Immature natural killer cell (primary cell): ENCODE measurements at regions not wholly inside any gene's neighbourhood (a gene's known extent, or its start where the extent isn't known, plus 50 kb on each side); places are given as distances from the start of the nearest gene placed in this dataset.
"Not testable (repeated sequence)": the region's sequence is repeated elsewhere in the genome, so short reads cannot be mapped to it uniquely, and the experiment has no call there.

Source experiments
- DNase-seq, 3 donors: peaks; one replicate each; pipeline ENCODE4 v3.0.0; 2022; ENCODE audit warnings: mixed read lengths in 1 of 3
- H3K27ac Mint-ChIP-seq, 6 donors: one replicate each; pipeline ENCODE4 v1.8.0; 2020; ENCODE audit warnings: mixed read lengths in 6 of 6, mild to moderate bottlenecking in 5 of 6, inconsistent platforms in 4 of 6, moderate library complexity in 3 of 6
- H3K27me3 Mint-ChIP-seq, 3 donors: one replicate each; pipeline ENCODE4 v1.8.0; 2020 to 2021; ENCODE audit warnings: low read depth in 3 of 3, mild to moderate bottlenecking in 3 of 3, mixed read lengths in 3 of 3, moderate library complexity in 3 of 3, inconsistent platforms in 1 of 3
- H3K36me3 Mint-ChIP-seq, 3 donors: one replicate each; pipeline ENCODE4 v1.8.0; 2020; ENCODE audit warnings: mixed read lengths in 3 of 3, inconsistent platforms in 2 of 3, mild to moderate bottlenecking in 2 of 3
- H3K4me1 Mint-ChIP-seq, 2 donors: one replicate each; pipeline ENCODE4 v1.8.0; 2020; ENCODE audit warnings: inconsistent platforms in 2 of 2, mild to moderate bottlenecking in 2 of 2, mixed read lengths in 2 of 2, moderate library complexity in 1 of 2
- H3K4me3 Mint-ChIP-seq, 5 donors: one replicate each; pipeline ENCODE4 v1.8.0; 2020; ENCODE audit warnings: mild to moderate bottlenecking in 5 of 5, mixed read lengths in 5 of 5, inconsistent platforms in 3 of 5, moderate library complexity in 3 of 5
- H3K9me3 Mint-ChIP-seq, 6 donors: one replicate each; pipeline ENCODE4 v1.8.0; 2020; ENCODE audit warnings: mild to moderate bottlenecking in 6 of 6, mixed read lengths in 6 of 6, inconsistent platforms in 4 of 6, moderate library complexity in 3 of 6

GRCh38 chrY:12305456-12305855, 395.6 kb upstream of the USP9Y start:
- Mint-ChIP-seq H3K36me3 (no peaks in the 10 kb centered on the region), H3K9me3 (peaks cover 0 to 1% (median 0%) of the 10 kb centered on the region in 6 donors), H3K4me3 (no peak overlapping the region), H3K27me3 (no peaks in the 10 kb centered on the region), H3K4me1 (no peaks in the 10 kb centered on the region), H3K27ac (no peak overlapping the region)
- no peak for DNase-seq

DNA sequence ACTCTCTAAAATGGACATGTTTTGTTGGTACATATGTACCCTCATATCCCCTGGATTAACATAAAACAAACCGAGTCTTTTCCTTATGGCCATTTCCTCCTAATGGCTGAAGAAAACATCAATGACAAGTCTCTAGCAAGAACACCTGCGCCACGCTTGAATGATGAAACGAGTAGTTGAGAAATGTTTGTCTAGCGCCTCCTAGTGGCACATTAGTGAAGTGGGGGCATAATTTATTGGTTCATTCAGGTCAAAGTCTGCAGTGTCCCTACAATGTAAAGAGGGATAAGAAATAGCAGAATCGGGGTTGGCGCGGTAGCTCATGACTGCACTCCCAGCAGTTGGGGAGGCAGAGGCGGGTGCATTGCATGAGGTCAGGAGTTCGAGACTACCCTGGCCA, 391.8 kb upstream of the USP9Y start:
- no peak overlapping the region for H3K4me3 Mint-ChIP-seq
- no peaks in the 10 kb centered on the region for H3K36me3 Mint-ChIP-seq
- H3K27ac Mint-ChIP-seq, result no peak overlapping the region
- peaks cover 0 to 1% (median 0%) of the 10 kb centered on the region in 6 donors for H3K9me3 Mint-ChIP-seq
- DNase-seq, result no peak
- no peaks in the 10 kb centered on the region for H3K27me3 Mint-ChIP-seq
- no peaks in the 10 kb centered on the region for H3K4me1 Mint-ChIP-seq

GRCh38 chrY:12310832-12311231, 390.2 kb upstream of the USP9Y start:
- H3K36me3 Mint-ChIP-seq, result no peaks in the 10 kb centered on the region
- H3K9me3 Mint-ChIP-seq, result peaks cover 0 to 1% (median 0%) of the 10 kb centered on the region in 6 donors
- no peak overlapping the region for H3K27ac Mint-ChIP-seq
- H3K4me3 Mint-ChIP-seq, result no peak overlapping the region
- no peaks in the 10 kb centered on the region for H3K4me1 Mint-ChIP-seq
- DNase-seq, result no peak
- H3K27me3 Mint-ChIP-seq, result no peaks in the 10 kb centered on the region

DNA sequence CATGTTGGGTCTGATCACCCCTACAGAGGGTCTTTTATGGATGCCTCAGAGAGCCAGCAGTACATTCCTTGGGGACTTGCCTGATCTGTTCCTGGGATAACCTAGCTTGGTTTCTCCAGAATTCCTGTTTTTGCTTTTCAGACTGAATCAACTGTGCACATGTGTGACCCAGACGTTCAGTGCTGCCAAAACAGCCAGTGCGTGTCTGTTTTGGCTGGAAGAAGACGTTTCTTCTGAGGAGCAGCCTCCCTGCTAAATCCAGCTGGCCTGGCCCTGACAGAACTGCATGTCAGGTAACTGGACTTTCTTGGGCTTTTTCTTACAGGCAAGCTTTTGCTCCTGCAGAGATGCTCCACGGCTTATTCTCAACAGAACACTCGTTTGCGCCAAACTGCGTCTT, 373.3 kb upstream of the USP9Y start:
- H3K4me1 Mint-ChIP-seq, result no peaks in the 10 kb centered on the region
- no peak overlapping the region for H3K27ac Mint-ChIP-seq

GRCh38 chrY:12331917-12332316, 369.1 kb upstream of the USP9Y start:
- not testable (repeated sequence) for H3K36me3 Mint-ChIP-seq, DNase-seq, H3K9me3 Mint-ChIP-seq, H3K27me3 Mint-ChIP-seq, H3K27ac Mint-ChIP-seq, H3K4me3 Mint-ChIP-seq, H3K4me1 Mint-ChIP-seq

More for the DNA sequence above, 373.3 kb upstream of the USP9Y start:
- Mint-ChIP-seq H3K27me3 (peaks cover 0 to 2% (median 0%) of the 10 kb centered on the region in 3 donors), H3K9me3 (no peaks in the 10 kb centered on the region), H3K36me3 (no peaks in the 10 kb centered on the region), H3K4me3 (no peak overlapping the region)
- DNase-seq, result no peak

DNA sequence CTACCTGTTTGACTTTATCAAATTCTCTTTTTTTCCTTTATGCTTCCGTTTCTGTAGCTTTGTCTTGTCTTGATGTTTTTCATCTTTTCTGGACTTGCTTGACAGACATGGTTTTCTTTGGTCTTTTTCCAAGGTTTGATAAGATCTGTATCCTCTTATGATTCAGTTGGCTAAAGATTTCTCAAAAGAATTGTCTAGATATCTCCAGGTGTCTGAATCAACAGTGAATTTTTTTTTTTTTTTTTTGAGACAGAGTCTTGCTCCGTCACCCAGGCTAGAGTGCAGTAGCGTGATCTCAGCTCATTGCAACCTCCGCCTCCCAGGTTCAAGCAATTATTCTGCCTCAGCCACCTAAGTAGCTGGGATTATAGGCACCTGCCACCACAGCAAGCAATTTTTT, 357.8 kb upstream of the USP9Y start:
- Mint-ChIP-seq H3K4me1 (no peaks in the 10 kb centered on the region), H3K36me3 (no peaks in the 10 kb centered on the region), H3K9me3 (no peaks in the 10 kb centered on the region), H3K27ac (no peak overlapping the region), H3K4me3 (no peak overlapping the region), H3K27me3 (peaks cover 0 to 7% (median 0%) of the 10 kb centered on the region in 3 donors)
- DNase-seq, result no peak

DNA sequence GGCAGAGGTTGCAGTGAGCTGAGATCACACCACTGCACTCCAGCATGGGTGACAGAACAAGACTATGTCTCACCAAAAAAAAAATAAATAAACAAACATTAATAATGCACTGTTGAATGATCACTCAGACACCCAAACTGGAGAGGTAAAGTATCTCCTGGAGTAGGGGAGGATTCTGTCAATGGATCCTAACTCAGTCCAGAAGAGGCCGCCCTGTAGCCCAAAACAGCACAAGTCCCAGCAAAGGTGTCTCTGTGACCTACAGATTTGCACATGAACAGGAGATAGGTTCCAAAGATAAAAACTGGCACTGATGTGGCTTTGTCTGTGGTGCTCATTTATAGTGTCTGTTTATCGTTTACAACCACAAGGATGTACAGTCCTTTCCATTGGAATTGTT, 352.9 kb upstream of the USP9Y start:
- H3K27ac Mint-ChIP-seq, result no peak overlapping the region
- no peaks in the 10 kb centered on the region for H3K9me3 Mint-ChIP-seq
- no peaks in the 10 kb centered on the region for H3K36me3 Mint-ChIP-seq
- peaks cover 0 to 4% (median 0%) of the 10 kb centered on the region in 3 donors for H3K27me3 Mint-ChIP-seq
- no peaks in the 10 kb centered on the region for H3K4me1 Mint-ChIP-seq
- H3K4me3 Mint-ChIP-seq, result no peak overlapping the region
- no peak for DNase-seq

- H3K4me1 Mint-ChIP-seq, result no peaks in the 10 kb centered on the region
- no peaks in the 10 kb centered on the region for H3K36me3 Mint-ChIP-seq
- no peaks in the 10 kb centered on the region for H3K27me3 Mint-ChIP-seq
- DNase-seq, result no peak
- H3K9me3 Mint-ChIP-seq, result no peaks in the 10 kb centered on the region
- H3K27ac Mint-ChIP-seq, result no peak overlapping the region
- no peak overlapping the region for H3K4me3 Mint-ChIP-seq
Measured at GRCh38 chrY:12357204-12357603, 343.8 kb upstream of the USP9Y start.

DNA sequence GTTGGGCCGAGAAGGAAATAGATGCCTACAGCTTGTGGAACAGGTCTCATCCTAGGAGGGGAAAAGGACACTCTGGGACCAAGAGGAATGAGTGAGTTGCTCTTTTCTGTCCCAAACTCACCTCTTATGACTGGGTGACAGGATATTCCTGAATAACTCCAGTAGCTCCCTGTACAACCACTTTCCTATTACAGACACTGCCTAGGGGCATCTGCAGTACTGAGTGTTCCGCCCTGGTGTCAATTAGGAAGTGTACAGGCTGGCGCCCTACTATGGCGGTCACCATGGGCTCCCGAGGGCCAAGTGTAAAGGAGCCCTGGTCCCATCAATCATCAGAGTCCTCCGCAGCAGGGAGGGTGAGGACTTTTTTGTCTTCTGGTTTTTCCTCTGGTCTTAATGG, 343.4 kb upstream of the USP9Y start:
- no peak for DNase-seq
- H3K9me3 Mint-ChIP-seq, result no peaks in the 10 kb centered on the region
- H3K4me1 Mint-ChIP-seq, result no peaks in the 10 kb centered on the region
- H3K27me3 Mint-ChIP-seq, result no peaks in the 10 kb centered on the region
- H3K36me3 Mint-ChIP-seq, result no peaks in the 10 kb centered on the region
- H3K4me3 Mint-ChIP-seq, result no peak overlapping the region
- no peak overlapping the region for H3K27ac Mint-ChIP-seq

DNA sequence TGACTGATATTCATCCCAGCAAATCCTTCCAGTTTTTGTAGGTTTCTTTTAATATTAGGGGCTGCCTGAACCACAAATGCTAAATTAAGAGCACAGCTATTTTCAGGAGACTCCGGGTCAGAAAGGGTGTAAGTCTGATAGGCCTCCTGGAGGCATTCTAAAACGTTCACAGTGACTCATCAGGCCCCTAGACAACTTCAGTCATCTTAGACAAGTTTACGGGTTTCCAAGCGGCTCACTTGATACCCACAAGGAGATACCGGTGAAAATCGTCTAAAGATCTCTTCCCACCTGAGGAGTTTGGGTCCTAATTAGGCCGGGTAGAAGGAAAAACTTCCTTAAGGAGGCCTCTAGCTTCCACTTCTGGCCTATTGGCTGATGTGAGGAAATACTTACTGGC, 342.7 kb upstream of the USP9Y start:
- Mint-ChIP-seq H3K27ac (no peak overlapping the region), H3K4me3 (no peak overlapping the region), H3K9me3 (no peaks in the 10 kb centered on the region), H3K36me3 (no peaks in the 10 kb centered on the region), H3K27me3 (no peaks in the 10 kb centered on the region), H3K4me1 (no peaks in the 10 kb centered on the region)
- no peak for DNase-seq

- H3K4me3 Mint-ChIP-seq, result no peak overlapping the region
- H3K27me3 Mint-ChIP-seq, result no peaks in the 10 kb centered on the region
- DNase-seq, result no peak
- no peaks in the 10 kb centered on the region for H3K4me1 Mint-ChIP-seq
- no peak overlapping the region for H3K27ac Mint-ChIP-seq
- H3K36me3 Mint-ChIP-seq, result no peaks in the 10 kb centered on the region
- no peaks in the 10 kb centered on the region for H3K9me3 Mint-ChIP-seq
Measured at GRCh38 chrY:12359867-12360266, 341.2 kb upstream of the USP9Y start.

GRCh38 chrY:12360496-12360895, 340.5 kb upstream of the USP9Y start:
- H3K4me3 Mint-ChIP-seq, result no peak overlapping the region
- no peak for DNase-seq
- no peaks in the 10 kb centered on the region for H3K36me3 Mint-ChIP-seq
- H3K27me3 Mint-ChIP-seq, result no peaks in the 10 kb centered on the region
- H3K27ac Mint-ChIP-seq, result no peak overlapping the region
- no peaks in the 10 kb centered on the region for H3K4me1 Mint-ChIP-seq
- H3K9me3 Mint-ChIP-seq, result no peaks in the 10 kb centered on the region

DNA sequence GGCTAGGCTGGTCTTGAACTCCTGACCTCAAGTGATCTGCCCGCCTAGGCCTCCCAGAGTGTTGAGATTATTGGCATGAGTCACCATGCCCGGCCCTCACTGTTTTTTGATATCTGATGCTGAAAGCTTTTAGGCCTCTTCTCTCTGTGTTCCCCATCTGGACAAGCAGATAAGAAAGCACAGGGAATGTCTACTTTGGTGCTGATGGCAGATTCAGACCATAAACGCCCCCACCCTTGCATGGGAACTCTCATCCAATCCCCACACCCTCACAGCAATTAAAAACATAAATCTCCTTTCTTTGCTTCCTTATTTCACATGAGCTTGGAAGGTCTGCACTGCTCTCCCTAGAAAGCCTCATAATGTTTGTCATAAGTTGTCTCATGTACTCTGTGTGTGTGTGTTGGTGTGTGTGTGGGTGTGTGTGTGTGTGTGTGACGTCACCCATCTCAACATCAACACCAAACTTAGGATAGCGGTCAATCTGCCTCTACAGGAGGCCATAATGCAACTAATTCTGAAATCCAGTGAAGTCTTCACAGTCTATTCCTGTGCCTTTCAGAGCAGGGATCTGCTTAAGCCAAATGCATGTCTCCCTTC, 335.6 kb upstream of the USP9Y start:
- Mint-ChIP-seq H3K4me3 (no peak overlapping the region), H3K4me1 (no peaks in the 10 kb centered on the region)

DNA sequence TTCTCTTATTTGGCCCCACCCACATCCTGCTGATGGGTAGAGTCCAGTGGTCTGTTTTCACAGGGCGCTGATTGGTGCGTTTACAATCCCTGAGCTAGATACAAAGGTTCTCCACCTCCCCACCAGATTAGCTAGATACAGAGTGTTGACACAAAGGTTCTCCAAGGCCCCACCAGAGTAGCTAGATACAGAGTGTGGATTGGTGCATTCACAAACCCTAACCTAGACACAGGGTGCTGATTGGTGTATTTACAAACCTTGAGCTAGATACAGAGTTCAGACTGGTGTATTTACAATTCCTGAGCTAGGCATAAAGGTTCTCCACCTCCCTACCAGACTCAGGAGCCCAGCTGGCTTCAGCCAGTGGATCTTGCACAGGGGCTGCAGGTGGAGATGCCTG, 326.4 kb upstream of the USP9Y start:
- not testable (repeated sequence) for DNase-seq, H3K9me3 Mint-ChIP-seq, H3K4me3 Mint-ChIP-seq

More for the DNA sequence above, 335.6 kb upstream of the USP9Y start:
- Mint-ChIP-seq H3K27me3 (peaks cover 0 to 2% (median 0%) of the 10 kb centered on the region in 3 donors), H3K9me3 (no peaks in the 10 kb centered on the region), H3K27ac (no peak overlapping the region), H3K36me3 (no peaks in the 10 kb centered on the region)
- no peak for DNase-seq

More for the DNA sequence above, 326.4 kb upstream of the USP9Y start:
- H3K4me1 Mint-ChIP-seq, H3K27me3 Mint-ChIP-seq, H3K27ac Mint-ChIP-seq, H3K36me3 Mint-ChIP-seq: not testable (repeated sequence)
